Esophagus mucosa (tissue), 1 donor: ENCODE measurements at regions not wholly inside any gene's neighbourhood (a gene's known extent, or its start where the extent isn't known, plus 50 kb on each side); places are given as distances from the start of the nearest gene placed in this dataset.

Experiments used
- ATAC-seq: fragments of 200-7000 bp; cut with Tn5 transposase; one replicate; pipeline ENCODE4 v1.9.1; 2020
- donor health status: DM: yes; HTN: yes; CAD: no.

- ATAC-seq = no peak
These were observed 374.1 kb upstream of the RBMS3 start for GRCh38 chr3:28906561-28907310.

DNA sequence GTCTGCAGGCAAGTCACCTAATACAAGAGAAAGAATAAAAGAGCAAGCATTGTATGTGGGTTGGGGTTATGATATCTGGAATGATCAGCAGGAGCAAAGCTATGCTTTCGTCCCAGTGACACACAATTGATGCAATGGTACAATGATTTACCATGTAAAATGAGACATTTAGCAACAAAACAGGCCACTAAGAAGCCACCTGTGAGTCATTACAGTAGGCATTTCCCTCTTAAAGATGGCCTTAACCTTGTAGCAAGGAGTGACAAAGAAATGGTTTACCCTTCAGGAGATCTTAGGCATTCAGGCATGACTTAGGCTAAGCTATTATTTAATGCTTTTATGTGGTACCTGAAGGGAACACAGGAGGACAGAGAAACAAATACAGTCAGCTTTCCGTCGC lies 373.3 kb upstream of the RBMS3 start:
- ATAC-seq = no peak

- ATAC-seq = no peak
These were observed 368.6 kb upstream of the RBMS3 start for GRCh38 chr3:28912120-28912885.

- no peak for ATAC-seq
These were observed 364.9 kb upstream of the RBMS3 start for GRCh38 chr3:28915741-28916500.

- ATAC-seq = peak; percentile 49
These were observed 364.0 kb upstream of the RBMS3 start for GRCh38 chr3:28916713-28917499.

- no peak for ATAC-seq
These were observed 362.9 kb upstream of the RBMS3 start for GRCh38 chr3:28917895-28918475.

DNA sequence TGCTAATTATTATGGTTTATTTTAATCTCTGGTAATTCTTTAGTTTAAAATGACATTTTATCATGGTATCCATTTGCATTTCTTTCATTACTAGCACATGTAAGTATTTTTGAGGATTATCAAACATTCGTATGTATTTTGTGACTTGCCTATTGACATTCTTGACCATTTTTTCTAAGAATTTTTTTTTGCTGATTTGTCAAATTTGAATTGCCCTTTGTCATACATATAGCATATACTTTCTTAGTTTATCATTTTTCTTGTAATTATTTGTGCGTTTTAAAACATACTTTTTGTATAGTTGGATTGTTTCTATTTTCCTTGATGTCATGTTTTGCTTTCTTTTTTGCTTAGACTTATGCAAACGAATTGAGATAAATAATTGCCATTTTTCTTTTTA lies 358.5 kb upstream of the RBMS3 start:
- ATAC-seq = no peak

DNA sequence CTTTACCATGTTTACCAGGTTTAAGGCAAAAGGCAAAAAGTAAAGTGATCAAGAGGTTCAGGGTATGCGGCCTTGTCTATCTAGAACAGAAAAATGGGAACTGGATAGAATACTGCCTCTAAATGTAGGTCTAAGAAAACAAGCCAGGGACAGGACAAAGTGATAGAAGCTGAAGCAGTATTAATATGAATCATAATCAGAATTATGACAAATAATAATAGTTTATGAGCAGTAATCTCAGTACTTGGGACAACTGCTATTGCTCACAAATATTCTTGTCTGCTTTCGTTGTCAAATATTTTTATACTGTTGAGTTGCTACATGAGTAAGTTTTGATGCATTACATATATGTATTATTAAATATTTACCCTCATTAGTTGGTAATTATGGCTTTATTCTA lies 356.9 kb upstream of the RBMS3 start:
- ATAC-seq = no peak

DNA sequence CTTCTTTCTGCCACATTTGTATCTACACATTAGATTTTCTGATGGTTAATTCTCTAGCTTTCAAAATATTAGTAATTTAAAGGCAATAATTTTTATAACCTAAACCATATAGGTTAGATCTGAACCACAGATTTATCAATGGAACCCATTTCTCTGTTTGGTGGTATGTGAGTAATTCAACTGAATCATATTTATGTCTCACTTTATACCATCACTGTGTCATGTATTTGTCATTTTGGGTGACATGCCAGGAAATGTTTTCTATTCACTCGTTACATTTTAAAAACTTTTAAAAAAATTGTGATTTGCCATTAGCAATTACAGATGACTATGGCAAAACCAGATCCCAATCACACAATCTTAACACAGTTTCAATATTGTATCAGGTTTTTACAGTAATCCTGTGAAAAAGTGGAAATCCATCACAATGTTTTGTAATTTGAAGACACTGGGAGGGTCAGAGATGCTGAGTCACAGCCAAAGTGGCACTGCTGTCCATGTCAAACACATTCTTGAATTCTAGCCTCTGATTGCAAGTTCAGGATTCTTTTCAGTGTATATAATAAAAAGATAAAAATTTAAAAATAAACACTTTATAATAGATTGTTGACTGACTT lies 356.0 kb upstream of the RBMS3 start:
- no peak for ATAC-seq

DNA sequence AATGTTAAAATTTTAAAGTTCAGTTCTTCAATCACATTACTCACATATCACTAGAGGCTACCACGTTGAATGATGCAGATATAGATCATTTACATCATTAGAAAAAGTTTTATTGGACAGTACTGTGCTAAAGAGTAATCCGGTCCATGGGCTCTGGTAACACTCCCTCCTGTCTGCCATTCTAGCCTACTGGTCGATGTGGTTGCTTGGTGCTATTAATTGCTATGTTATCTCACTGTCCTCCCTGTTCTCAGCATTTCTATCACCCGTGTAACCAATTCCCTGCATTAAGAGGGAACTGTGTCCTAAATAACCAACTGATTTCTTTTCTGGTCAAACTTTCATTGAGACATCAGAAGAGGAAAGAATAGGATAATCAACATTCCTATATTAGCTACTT lies 347.5 kb upstream of the RBMS3 start:
- no peak for ATAC-seq

GRCh38 chr3:28934126-28934813 lies 346.6 kb upstream of the RBMS3 start:
- ATAC-seq = no peak

GRCh38 chr3:28935146-28935545 lies 345.7 kb upstream of the RBMS3 start:
- ATAC-seq = no peak

GRCh38 chr3:28936154-28936553 lies 344.7 kb upstream of the RBMS3 start:
- no peak for ATAC-seq

- no peak for ATAC-seq
These were observed 340.3 kb upstream of the RBMS3 start for GRCh38 chr3:28940530-28940929.

DNA sequence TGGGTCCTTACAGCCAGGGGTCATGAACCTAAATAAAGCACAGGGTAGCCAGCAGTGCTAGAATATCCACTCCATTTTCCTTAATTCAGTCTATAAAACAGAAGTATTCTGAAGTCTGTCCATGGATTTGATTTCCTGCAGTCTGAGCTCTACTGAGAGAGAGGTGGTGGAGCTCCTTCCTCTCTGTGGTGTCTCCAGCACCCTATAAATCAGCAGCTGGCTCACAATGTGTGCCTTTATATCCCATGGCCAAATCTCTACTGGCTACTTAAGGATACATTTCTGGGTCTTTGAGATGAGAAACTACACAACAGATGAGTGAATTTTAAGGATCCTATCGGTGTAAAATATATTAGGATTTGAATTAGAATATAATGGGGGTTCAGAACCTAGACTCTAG lies 339.9 kb upstream of the RBMS3 start:
- ATAC-seq = no peak

GRCh38 chr3:28947061-28947460 lies 333.8 kb upstream of the RBMS3 start:
- ATAC-seq = no peak

DNA sequence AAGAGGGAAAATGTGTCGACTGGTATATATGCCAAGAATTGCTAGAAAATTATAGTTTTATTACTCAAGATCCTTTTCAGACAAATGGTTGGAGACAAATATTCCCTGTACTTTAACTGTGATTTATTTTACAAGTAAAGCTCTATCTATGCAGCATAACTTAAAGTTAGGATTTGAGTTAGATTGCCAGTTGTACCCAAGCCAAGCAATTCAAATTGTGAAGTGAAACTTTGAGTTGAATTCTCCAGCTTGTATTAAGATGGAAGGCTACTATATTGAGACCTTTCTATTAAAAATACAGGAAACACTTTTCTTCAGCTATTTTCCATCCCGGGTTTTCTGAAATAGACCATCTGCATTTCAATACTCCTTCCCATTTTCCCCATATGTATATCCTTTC lies 333.1 kb upstream of the RBMS3 start:
- no peak for ATAC-seq

- no peak for ATAC-seq
These were observed 332.2 kb upstream of the RBMS3 start for GRCh38 chr3:28948685-28949084.

DNA sequence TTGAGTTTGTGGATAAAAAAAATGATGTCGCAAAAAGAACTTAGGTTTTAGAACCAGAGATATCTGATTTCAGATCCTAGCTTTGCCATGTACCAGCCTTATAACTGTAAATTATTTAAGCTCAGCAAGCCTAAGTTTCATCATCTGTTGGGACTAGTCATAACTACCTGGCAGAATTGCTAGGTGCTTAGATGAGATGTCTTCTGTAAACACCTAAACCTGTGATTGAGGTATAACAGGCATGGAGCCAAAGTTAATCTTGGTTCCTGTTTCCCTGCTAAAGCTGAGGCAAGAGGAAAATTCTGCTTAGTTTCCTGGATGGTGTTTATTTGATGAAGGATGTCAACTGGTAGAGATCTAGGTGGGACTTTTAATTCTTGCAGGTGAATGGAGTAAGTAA lies 331.3 kb upstream of the RBMS3 start:
- ATAC-seq = peak; percentile 89

- no peak for ATAC-seq
These were observed 330.3 kb upstream of the RBMS3 start for GRCh38 chr3:28950614-28951013.
